Vagina (tissue), 2 donors: ENCODE measurements at regions not wholly inside any gene's neighbourhood (a gene's known extent, or its start where the extent isn't known, plus 50 kb on each side); places are given as distances from the start of the nearest gene placed in this dataset.

Experiments used
- CTCF ChIP-seq, 3 experiments: fragments of 450-650 bp in 2 of 3; fragments of 200-600 bp in 1 of 3; sonication (generic) in 1 of 3; IDR thresholded peaks; one replicate each; pipeline ENCODE4 v1.5.1; 2017 to 2019; ENCODE audit warnings: antibody characterized with exemption in 3 of 3, mild to moderate bottlenecking in 2 of 3, moderate library complexity in 2 of 3
- POLR2AphosphoS5 ChIP-seq, 2 donors: sonication (generic); formaldehyde crosslinking; IDR thresholded peaks; one replicate each; pipeline ENCODE4 v1.9.0; 2017; ENCODE audit warnings: antibody characterized with exemption in 2 of 2, mild to moderate bottlenecking in 2 of 2, low read depth in 1 of 2; ENCODE audit not compliant: insufficient read depth in 1 of 2

- no peak for TF ChIP-seq POLR2AphosphoS5 (IDR thresholded peaks at IDR 0.05; ENCODE audit: insufficient read depth in 1 of 2, low read depth in 1 of 2)
- no peak for TF ChIP-seq CTCF (IDR thresholded peaks at IDR 0.05)
Observed at GRCh38 chr22:34998921-34999320, 67.0 kb upstream of the ISX start.
